GM12891 (cell line): ENCODE measurements at regions not wholly inside any gene's neighbourhood (a gene's known extent, or its start where the extent isn't known, plus 50 kb on each side); places are given as distances from the start of the nearest gene placed in this dataset.

ENCODE experiments used
- DNase-seq: peaks from one replicate; pipeline ENCODE4 v3.0.0; 2011; ENCODE audit warnings: low spot score; ENCODE audit not compliant: insufficient read length
- FAIRE-seq: peaks from 2 replicates; lab custom pipeline; 2011; peaks lifted over from hg19 to GRCh38; lab: Jason Lieb, UNC
- PAX5 ChIP-seq: IDR thresholded peaks from 2 replicates; pipeline ENCODE4 v1.6.1; 2011; ENCODE audit warnings: low read length, moderate library complexity, mild to moderate bottlenecking; ENCODE audit not compliant: insufficient read depth, severe bottlenecking
- POLR2A ChIP-seq: IDR thresholded peaks from 2 replicates; pipeline ENCODE4 v1.6.1; 2011; ENCODE audit warnings: low read depth, low read length, control low read depth
- POLR2AphosphoS5 ChIP-seq: IDR thresholded peaks from 2 replicates; pipeline ENCODE4 v1.6.1; 2011; ENCODE audit warnings: low read depth, low read length, control low read depth
- POU2F2 ChIP-seq: IDR thresholded peaks from 2 replicates; pipeline ENCODE4 v1.6.1; 2011; ENCODE audit warnings: low read depth, mild to moderate bottlenecking, control low read depth, low read length, moderate library complexity
- SPI1 ChIP-seq: IDR thresholded peaks from 2 replicates; pipeline ENCODE4 v1.6.1; 2011; ENCODE audit warnings: low read depth, low read length, control low read depth
- TAF1 ChIP-seq: IDR thresholded peaks from 2 replicates; pipeline ENCODE4 v1.6.1; 2011; ENCODE audit warnings: low read depth, low read length, control low read depth

GRCh38 chr5:2204366-2205184, 321.9 kb upstream of the IRX4 start:
- DNase-seq (no peak), FAIRE-seq (no peak)
- no peak for TF ChIP-seq TAF1
- no peak for TF ChIP-seq POU2F2
- TF ChIP-seq PAX5 = no peak
- no peak for TF ChIP-seq SPI1
- TF ChIP-seq POLR2A = no peak
- no peak for TF ChIP-seq POLR2AphosphoS5

- no peak for DNase-seq
- no peak for FAIRE-seq
- TF ChIP-seq SPI1 (no peak), POLR2AphosphoS5 (no peak), TAF1 (no peak), POLR2A (no peak), POU2F2 (no peak), PAX5 (no peak)
Measured at GRCh38 chr5:2203774-2204173, 321.0 kb upstream of the IRX4 start.

DNA sequence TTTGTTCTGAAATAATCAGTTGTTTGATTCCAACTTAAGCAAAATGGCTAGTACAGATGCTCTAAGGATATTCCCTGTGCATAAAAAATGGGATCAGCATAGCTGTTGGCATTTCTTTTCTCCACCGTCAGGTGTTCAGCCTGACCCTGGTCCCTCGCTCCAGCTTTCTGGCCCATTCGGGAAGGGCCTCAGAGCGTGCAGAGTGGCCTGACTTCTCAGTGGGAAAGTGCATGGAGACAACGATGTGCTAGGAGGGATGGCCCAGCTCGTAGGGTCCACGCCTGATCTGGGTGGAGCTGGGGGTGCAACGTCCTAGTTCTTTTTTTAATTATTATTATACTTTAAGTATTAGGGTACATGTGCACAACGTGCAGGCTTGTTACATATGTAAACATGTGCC, 319.1 kb upstream of the IRX4 start:
- FAIRE-seq = no peak
- DNase-seq = no peak
- TF ChIP-seq POU2F2 = no peak

DNA sequence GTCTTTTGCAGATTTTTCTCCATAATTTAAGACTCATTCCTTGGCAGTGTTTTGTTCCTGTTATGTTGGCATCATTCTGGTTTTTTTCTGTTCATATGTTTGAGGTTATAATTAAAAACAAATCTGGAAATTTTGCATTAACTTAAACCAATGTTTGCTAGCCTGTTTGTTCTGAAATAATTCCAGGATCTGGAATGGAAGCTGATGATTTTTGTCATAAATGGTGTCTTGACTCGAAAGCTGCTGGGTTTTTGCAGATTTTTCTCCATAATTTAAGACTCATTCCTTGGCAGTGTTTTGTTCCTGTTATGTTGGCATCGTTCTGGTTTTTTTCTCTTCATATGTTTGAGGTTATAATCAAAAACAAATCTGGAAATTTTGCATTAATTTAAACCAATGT, 318.7 kb upstream of the IRX4 start:
- DNase-seq (no peak), FAIRE-seq (no peak)
- TF ChIP-seq PAX5 (no peak), TAF1 (no peak), POU2F2 (no peak), POLR2AphosphoS5 (no peak), SPI1 (no peak), POLR2A (no peak)

DNA sequence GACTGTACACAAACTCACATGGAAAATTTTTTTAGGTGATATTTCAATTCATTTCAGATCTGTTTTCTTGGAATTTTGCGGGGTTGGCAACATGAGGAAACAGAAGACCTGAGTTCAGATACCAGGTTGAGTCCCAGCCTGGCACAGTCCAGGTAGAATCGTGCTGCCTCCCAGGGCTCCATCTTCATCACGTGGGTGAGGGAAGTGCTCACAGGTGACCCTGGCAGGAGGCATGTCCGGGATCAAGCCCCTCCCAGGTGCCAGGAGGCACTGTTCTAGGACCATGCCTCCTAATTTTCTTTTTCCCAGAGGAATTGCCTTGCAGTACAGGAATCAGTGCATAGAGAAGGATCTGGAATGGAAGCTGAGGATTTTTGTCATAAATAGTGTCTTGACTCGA, 318.3 kb upstream of the IRX4 start:
- FAIRE-seq = no peak
- DNase-seq = no peak
- TF ChIP-seq SPI1 (no peak), TAF1 (no peak), PAX5 (no peak), POLR2AphosphoS5 (no peak), POU2F2 (no peak), POLR2A (no peak)

DNA sequence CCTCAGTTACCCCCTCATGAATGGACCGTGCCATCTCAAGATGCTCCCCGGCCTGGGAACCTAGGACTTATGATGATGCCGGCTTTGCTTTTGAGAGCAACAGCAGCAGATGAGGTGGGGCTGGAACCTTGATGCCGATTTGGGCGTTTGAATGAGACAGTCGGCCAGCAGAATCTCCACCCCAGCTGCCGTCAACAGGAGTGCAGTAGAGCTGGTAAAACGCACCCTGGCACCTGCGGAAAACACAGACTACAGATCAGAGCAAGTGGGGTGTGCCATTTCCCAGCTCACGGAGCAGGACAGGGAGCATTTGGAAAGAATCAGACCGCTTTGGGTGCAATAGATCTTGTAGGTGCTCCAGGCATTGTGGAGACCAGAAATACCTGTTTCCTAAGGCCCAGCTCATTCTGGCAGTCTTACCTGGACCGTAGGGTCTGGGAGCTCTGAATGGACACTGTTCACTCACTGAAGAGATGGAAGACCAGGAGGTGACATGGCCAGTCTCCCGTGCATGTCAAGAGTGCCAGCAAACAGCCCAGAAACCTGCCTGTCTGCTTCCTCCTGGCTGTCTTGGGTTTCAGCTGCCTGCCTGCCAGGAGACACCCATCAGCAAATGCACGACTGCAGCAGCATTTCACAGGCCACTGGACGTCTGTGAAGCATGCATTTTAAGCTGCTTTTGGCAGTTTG, 317.7 kb upstream of the IRX4 start:
- no peak for DNase-seq
- no peak for FAIRE-seq
- no peak for TF ChIP-seq POLR2AphosphoS5
- TF ChIP-seq PAX5 = no peak
- no peak for TF ChIP-seq SPI1
- no peak for TF ChIP-seq TAF1
- TF ChIP-seq POU2F2 = no peak
- no peak for TF ChIP-seq POLR2A

DNA sequence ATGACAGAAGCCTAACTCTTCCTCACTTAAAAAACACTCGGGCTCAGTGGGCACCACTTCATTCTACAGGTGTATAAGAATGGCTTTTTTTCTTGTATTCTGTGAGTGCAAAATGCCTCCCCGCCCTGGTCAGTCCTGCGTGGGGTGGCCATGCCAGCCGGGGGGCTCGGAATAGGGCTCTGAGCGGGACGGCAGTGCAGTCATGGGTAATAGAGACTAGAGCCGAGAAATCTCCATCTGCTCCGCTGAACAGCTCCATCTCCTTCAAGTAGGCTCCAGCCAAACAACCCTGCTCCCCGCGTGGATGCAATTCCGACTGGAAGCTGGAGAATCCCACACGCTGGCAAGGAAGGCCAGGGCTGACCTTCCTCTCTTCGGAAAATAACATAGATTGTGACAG, 317.0 kb upstream of the IRX4 start:
- FAIRE-seq = no peak
- DNase-seq = no peak
- TF ChIP-seq TAF1 (no peak), POLR2A (no peak), POU2F2 (no peak), PAX5 (no peak), SPI1 (no peak), POLR2AphosphoS5 (no peak)

GRCh38 chr5:2196989-2197619, 314.4 kb upstream of the IRX4 start:
- FAIRE-seq = no peak
- DNase-seq = no peak
- TF ChIP-seq SPI1 = no peak
- no peak for TF ChIP-seq POLR2AphosphoS5
- TF ChIP-seq POLR2A = no peak
- TF ChIP-seq PAX5 = no peak
- TF ChIP-seq POU2F2 = no peak
- no peak for TF ChIP-seq TAF1

- DNase-seq (no peak), FAIRE-seq (no peak)
- TF ChIP-seq TAF1 (no peak), POLR2A (no peak), PAX5 (no peak), SPI1 (no peak), POU2F2 (no peak), POLR2AphosphoS5 (no peak)
Measured at GRCh38 chr5:2196416-2196815, 313.7 kb upstream of the IRX4 start.
